ENCODE measurements at regions not wholly inside any gene's neighbourhood (a gene's known extent, or its start where the extent isn't known, plus 50 kb on each side); places are given as distances from the start of the nearest gene placed in this dataset.

DNA sequence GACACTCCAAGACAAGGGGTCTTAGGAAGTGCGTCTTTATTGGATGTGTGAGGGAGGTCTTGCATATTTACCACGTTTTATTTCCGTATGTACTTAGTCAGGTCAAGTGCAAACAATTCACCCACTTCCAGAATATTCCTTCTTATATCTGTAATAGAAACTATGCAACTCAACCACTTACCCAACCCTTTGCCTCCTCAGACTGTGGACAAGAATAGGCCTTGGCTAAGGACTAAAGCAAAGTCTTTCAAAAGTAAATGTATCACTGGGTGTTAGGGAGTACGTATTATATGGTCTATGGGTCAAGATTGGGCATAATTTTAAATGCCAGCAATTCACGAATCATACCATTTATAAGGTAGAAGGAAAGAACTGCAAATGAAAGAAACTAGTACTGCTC, 484.8 kb downstream of the MBD2 start:
- TF ChIP-seq, protein P1, sequence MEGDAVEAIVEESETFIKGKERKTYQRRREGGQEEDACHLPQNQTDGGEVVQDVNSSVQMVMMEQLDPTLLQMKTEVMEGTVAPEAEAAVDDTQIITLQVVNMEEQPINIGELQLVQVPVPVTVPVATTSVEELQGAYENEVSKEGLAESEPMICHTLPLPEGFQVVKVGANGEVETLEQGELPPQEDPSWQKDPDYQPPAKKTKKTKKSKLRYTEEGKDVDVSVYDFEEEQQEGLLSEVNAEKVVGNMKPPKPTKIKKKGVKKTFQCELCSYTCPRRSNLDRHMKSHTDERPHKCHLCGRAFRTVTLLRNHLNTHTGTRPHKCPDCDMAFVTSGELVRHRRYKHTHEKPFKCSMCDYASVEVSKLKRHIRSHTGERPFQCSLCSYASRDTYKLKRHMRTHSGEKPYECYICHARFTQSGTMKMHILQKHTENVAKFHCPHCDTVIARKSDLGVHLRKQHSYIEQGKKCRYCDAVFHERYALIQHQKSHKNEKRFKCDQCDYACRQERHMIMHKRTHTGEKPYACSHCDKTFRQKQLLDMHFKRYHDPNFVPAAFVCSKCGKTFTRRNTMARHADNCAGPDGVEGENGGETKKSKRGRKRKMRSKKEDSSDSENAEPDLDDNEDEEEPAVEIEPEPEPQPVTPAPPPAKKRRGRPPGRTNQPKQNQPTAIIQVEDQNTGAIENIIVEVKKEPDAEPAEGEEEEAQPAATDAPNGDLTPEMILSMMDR (IDR thresholded peaks at IDR 0.05): no peak
- TF ChIP-seq EZH2 (IDR thresholded peaks at IDR 0.05; ENCODE audit: borderline replicate concordance, insufficient read depth, low read depth, low read length, poor library complexity, severe bottlenecking): no peak

All from B cell (primary cell).